HT1080 (cell line): ENCODE measurements at regions not wholly inside any gene's neighbourhood (a gene's known extent, or its start where the extent isn't known, plus 50 kb on each side); places are given as distances from the start of the nearest gene placed in this dataset.
"Not testable (repeated sequence)": the region's sequence is repeated elsewhere in the genome, so short reads cannot be mapped to it uniquely, and the experiment has no call there.

Experiments used
- DNase-seq: peaks from one replicate; pipeline ENCODE4 v3.0.0-alpha.2; 2015; ENCODE audit warnings: low read depth

DNA sequence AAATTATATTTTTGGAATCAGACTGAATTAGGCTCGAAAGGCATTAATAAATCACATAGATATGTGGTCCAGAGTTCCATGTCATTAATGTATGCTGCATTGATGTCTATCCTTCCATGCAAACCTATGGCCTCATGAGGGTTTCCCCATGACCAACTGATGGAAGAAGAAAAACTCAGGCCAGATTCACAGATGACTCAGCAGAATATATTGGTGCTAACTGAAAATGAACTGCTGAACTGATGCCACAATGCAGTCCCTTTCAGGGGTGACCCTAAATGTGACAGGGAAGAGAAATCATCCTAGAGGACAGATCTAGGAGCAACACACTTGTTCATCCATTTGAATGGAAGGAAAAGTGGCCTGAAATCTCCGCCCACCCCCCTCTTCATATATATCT is 110.5 kb upstream of the KCND3 start:
- no peak for DNase-seq

DNA sequence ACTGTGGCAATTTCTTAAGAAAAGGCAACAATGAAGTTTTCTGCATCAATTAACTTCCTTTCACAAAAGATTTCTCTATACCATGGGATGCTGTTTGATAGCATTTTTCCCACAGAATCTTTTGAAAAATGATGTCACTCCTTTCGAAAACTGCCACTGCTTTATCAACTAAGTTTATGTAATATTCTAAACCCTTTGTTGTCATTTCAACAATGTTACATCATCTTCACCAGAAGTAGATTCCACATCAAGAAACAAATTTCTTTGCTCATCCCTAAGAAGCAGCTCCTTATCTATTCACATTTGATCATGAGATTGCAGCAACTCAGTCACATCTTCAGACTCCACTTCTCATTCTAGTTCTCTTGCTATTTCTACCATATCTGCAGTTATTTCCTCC is 116.1 kb upstream of the KCND3 start:
- DNase-seq = no peak

DNA sequence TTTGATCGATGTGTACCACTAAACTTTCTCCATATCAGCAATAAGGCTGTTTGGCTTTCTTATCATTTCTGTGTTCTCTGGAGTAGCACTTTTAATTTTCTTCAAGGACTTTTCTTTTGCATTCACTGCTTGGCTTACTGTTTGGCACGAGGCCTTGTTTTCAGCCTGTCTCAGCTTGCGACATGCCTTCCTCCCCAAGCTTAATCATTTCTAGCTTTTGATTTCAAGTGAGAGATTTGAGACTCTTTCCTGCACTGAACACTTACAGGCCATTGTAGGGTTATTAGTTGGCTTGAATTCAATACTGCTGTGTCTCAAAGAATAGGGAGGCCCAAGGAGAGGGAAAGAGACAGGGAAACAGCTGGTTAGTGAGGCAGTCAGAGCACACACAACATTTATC is 120.6 kb upstream of the KCND3 start:
- DNase-seq = no peak

DNA sequence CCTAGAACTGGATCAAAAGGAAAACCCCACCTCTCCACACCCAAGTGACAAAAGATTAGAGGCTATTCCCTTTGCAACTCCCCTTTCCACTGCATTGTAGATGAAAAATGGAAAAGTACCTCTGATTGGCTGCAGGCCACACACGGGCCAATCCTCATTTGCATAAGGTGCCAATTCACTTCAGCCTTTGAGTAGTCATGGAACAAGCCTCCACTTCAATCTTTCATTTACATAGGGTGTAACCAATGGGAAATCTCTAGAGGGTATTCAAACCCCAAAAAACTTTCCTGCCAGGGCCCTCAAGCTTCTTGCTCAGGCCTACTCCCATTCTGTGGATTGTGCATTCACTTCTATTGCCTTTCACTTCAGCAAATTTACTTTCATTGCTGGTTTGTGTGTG is 122.3 kb upstream of the KCND3 start:
- DNase-seq = no peak

DNA sequence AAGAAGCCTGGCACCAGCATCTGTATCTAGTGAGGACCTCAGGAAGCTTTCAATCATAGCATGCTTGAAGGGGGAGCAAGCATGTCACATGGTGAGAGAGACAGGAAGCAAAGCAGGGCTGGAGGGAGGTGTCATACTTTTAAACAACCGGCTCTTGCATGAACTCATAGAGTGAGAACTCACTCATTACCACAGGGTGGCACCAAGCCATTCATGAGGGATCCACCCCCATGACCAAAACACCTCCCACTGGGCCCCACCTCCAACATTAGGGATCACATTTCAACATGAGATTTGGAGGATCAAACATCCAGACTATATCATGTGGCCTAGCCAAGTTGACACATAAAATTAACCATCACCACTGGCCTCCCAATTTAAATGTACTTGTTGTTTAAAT is 125.1 kb upstream of the KCND3 start:
- DNase-seq = peak; percentile 30

DNA sequence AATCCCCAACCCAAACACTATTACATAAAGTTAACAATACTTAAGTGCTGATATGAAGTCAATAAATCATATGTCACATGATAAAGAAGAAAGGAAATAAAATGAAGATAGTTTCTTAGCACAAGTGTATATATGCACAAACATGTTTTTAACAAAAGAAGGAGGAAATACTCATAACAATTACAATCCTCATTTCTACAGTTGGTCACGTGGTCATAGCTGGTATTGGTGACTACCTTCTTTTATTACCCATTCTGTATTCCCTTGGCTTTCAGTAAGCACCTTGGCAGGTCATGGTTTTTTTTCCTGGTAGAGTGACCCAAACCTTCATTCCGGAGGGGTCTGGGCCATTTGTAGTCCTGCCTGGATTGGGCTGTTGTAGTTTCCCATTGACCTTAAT is 137.1 kb upstream of the KCND3 start:
- DNase-seq = no peak

DNA sequence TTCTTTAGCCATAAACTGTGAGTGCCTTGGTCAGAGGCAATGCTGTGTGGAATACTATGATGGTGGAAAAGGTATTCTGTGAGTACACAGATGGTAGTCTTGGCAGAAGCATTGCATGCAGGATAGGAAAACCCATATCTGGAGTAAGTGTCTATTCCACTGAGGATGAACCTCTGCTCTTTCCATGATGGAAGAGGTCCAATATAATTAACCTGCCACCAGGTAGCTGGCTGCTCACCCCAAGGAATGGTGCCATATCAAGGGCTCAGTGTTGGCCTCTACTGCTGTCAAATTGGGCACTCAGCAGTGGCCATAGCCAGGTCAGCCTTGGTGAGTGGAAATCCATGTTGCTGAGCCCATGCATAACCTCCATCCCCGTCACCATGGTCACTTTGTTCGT is 138.1 kb upstream of the KCND3 start:
- DNase-seq = not testable (repeated sequence)

DNA sequence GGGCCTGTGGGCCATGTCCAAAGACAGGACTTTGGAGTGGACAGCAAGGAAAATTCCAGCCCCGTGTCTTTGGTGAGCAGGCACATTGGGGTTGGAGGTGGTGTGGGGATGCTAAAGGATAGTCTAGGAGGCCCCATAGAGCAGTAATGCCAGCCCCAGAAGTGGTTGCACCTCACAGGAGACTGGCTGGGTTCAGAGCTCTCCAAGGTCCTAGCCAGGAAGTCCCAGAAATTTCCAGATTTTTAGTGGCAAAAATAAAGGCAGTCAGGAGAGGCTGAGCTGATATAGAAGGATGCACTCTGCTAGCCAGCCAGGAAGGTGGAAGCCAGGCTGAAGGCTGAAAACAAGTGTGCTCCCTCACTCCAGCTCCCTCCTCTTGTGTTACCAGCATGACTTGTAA is 144.0 kb upstream of the KCND3 start:
- no peak for DNase-seq

DNA sequence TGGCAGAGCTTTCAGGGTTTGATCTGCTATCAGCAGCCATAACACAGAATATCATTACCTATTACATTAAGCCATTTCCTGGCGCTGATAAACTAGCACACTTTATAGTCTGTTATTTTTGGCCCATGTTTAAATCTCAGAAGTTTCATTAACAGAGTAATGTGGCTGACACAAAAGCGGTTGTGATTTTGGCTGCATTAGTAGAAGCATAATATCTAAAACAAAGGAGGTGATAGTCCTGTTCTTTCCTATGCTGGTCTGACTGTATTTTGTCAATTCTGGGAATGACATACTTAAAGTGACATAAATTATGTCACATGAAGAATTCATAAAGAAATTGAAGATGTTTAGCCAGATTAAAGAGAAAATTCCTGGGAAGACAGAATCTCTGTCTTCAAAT is 151.3 kb upstream of the KCND3 start:
- DNase-seq = no peak

DNA sequence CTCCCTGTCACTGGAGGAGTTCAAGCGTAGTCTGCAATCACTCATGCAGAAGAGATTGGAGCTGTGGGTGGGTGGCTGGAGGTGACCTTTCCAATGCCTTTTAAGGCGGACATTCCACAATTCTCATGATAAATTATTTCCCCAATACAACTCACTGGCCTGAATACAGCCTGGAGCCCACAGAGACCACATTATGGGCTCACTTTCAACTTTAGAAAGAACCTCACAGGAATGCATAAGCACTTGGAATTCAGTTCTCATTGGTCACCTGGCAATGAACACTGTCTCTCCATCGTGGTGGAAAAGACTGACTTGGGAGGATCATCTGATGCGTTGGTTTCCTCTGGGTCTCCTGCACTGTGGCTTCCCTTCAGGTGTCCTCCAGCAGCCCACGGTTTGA is 151.8 kb upstream of the KCND3 start:
- no peak for DNase-seq

DNA sequence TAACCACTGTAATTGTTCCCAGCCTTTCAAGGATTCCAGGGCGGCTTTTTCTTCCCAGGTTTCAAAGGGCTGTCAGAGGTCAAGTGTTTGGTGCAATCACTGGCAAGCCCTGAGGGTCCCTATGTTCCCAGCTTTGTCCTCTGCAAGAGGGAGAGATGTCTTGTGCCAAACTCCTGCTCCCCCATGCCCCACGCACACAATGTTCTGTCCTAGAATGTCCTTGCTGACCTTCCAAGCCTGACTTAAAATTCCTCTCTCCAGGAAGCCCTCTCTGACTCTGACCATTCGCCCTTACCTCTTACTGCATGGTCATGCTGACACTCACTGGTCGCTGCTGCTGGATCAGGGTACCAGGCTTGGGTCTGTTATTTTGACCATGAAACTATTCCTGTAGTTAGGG is 152.5 kb upstream of the KCND3 start:
- no peak for DNase-seq

DNA sequence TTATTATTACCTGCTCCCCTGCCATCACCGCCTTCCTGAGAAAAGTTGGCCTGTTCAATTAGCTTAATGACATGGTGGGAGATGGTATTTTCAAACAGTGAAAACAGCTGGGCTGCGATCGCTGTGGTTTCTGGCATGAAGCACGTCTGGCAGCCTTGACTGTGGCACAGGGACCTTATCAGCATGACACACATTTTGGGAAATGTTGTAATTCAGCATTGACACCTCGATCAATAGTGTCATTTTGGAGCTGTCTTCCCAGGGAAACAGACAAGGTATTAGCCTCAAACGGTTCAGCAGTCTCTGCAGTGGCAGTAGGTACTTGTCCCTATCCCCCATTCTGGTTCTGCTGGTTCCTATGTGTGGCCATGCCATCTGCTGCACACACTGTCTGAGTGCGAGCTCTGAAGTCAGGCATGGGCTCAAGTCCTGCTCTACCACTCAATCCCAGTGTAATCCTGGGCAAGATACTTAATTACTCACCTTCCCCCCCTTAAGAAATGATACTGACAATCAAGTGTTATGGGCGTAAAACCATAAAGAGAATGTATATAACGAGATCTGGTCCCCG is 154.5 kb upstream of the KCND3 start:
- no peak for DNase-seq

DNA sequence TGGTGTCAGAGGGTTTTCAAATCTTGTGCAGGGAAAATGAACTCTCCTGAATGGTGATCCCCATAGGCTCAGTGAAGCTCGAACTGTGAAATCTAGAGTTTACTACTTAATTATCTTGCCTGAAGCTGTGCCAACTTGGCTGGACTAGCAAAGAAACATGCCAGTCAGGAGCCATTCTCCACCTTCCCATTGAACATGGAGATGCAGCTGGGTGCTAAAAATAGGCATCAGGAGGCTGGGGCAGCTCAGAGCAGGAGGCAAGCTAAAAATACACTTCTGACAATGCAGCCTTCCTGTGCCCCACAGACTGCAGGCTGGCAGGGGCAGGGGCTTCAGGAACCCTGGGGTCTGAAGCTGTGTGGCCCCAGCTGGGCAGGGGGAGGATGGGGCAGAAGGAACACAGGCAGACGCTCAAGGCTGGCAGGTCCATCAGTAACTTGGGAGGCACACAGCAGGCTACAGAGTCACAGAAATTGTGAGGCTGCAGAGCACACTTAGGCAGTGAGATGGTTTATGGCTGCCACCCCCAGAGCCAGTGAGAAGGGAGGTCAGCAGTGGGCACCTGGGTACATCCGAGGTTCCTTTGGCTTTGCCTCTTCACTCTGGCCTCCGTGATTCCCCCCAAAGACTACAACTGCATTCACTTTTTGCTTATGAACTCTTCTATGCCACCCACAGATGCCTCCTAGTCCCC is 155.4 kb upstream of the KCND3 start:
- no peak for DNase-seq

DNA sequence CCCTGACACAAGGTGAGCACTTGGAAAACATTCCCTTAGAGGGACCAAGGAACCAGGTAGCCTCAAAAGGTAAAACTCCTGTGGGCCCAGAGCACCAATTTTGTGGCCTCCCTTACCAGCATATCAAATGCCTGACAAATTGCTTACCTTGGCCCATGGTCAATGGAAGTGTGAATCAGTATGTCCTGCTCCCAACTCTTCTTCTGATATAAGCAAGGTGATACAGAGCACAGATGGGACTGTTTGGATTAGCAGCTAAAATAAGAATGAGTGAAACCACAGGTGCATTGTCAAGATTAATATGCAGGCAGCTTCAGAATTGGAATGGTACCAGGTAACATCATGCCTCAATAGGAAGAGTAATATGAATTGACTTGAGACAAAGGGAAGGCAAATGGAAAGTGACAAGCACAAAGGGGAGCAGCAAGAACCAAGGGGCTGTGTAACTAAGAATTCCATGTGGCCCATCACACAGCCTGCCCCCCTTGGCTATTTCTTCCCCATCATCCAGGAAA is 156.8 kb upstream of the KCND3 start:
- no peak for DNase-seq

DNA sequence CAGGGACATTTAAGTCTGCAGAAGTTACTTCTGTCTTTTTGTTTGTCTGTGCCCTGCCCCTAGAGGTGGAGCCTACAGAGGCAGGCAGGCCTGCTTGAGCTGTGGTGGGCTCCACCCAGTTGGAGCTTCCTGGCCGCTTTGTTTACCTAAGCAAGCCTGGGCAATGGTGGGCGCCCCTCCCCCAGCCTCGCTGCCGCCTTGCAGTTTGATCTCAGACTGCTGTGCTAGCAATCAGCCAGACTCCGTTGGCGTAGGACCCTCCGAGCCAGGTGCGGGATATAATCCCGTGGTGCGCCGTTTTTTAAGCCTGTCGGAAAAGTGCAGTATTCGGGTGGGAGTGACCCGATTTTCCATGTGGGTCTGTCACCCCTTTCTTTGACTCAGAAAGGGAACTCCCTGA is 170.7 kb upstream of the KCND3 start:
- DNase-seq = not testable (repeated sequence)

DNA sequence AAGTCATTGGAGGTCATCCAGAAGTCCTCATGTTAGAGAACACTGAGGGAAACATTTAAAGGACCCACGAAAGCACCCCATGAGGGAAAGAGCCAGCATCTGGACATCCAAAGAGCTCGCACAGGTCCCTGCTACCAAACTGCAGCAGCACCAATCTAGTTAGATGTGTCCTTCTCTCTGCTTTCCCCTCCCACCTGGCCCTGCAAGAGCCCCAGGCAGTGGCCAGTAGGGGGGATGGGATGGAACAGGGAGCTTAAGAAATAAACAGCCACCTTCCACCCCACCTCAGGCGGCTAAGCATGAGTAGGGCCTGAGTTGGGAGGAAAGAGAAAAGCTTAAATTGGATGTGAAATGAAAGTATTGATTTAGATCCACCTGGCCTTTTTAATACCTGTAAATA is 175.9 kb upstream of the KCND3 start:
- DNase-seq = no peak

DNA sequence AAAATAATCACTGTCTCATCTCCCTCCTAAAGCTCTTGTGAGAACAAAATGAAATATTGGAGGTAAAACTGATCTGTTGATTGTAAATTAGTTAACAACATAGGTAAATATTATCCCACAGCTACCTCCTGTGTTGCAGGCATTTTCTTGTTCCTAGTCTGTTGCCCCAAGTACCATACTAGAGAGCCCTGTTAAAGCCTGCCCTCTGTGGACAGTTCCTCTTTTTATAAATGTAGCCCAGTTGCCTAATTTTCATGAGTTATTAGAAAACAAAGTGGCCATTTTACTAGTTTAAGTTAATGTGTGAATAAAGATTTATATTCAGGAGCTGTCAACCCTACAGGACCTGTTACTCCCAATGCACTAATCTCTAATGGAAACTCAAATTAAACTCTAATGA is 180.0 kb upstream of the KCND3 start:
- no peak for DNase-seq

DNA sequence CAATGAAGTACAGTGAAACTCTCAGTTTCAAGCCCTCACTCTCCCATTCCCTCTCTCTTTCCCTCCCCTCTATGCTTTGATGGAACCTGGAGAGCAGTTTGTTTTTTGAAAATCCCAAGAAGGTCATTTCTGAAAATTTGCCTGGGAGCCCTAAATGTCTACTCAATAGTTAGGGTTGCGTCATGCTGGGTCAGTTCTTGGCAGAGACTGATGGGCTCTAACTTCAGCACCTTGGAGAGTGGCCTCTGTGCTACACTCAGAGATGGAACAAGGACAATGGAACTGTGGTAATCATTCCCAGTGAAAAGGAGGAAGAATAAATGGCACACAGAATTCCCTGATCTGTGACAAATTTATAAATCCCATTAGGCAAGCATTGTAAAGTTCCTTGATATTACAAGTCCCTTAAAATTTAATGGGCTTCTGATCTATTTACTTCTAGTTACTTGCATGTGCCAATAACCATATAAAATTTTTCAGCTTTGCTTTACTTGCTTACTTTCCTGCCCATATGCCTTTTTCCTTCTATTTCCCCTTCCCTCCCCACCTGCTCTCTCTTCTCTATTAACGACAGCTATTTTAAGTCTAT is 182.9 kb upstream of the KCND3 start:
- peak; percentile 31 for DNase-seq

DNA sequence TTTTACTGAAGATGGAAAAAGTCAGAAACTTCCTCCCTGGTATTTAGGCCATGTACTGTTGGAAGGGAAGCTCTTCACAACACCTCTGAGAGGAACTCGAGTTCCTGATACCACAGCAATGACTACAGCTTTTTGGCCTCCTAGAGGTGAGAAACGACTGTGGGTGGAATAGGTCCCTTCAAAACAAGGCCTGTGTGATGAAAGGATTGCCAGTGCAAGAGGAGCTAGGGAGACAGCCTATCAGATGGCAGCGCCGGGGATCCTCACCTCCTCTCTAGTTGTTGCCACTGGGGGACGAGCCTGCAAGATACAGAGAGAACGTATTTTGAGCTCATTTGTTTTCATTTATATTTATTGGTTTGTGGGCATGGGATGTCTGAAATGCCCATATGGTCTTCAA is 187.8 kb upstream of the KCND3 start:
- DNase-seq = no peak

DNA sequence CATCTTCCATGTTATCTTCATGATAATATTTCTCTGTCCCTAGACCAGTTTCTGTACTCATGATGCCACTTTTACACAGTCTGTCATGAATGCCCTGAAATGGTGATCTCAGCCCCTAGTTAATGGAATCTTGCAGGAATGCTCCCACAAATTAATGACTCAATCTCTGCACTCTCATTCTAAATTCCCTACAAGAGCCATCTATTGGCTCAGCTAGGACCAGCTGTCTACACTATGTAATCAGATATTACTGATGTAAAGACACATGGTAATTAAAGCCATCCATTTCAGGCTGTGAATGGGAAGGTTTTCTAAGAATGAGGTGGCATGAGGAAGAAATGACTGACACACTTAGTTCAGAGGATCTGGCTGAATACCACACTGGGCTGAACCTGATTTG is 199.1 kb upstream of the KCND3 start:
- DNase-seq = peak; percentile 1

DNA sequence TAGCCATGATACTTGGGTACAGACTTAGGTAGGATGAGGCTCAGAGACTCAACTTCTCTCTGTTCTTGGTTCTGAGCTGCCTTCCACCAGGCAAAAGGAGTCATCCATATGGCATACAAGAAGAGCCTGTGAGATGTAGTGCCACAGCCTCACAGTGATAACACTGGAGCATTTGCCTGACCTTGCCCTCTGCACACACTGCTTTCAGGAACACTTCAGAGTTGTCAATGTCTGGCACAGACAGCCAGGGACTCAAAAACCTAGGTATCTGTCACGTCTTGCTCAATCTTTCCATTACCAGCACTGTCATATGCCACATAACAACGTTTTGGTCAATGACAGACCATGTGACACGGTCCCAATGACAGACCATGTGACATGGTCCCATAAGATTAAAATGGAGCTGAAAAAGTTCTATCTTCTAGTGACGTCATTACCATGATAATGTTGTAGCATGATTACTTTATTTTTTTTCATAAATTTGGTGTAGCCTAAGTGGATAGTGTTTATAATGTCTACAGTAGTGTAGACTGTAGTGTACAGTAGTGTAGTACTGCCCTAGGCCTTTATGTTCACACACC is 199.9 kb upstream of the CTTNBP2NL start:
- DNase-seq = no peak

DNA sequence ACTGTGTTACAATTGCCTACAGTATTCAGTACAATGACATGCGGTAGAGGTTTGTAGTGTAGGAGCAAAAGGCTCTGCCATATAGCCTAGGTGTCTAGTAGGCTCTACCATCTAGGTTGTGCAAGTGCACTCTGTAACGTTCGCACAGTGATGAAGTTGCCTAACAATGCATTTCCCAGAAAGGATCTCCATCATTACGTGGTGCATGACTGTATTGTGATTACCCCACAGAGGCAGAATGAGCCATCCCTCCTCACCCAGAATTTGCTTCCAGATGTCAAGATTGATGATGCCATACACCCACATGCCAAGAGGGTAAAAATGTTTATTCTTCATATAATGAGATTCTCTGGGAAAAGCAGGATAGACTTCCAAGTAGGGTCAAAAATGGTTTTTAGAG is 199.3 kb upstream of the CTTNBP2NL start:
- DNase-seq = no peak

DNA sequence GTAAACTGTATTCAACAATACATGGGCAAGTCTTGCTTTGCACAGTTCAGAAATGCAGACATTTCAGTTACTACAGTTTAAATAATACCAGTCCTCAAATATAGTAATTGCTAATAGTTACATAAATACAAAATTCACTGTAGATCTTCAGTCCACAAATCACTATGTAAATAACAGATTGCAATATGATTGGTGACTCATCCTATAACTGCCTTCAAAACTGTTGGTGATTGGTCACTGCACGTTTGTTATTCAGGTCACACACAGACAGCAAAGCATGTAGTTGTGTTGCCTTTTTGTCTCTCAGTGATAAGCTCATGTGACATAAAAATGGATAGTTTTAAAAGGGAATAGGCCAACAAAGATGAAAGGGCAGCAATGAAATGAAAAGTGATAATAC is 186.5 kb upstream of the CTTNBP2NL start:
- DNase-seq = no peak
